CD8-positive, alpha-beta memory T cell (primary cell): ENCODE measurements at regions not wholly inside any gene's neighbourhood (a gene's known extent, or its start where the extent isn't known, plus 50 kb on each side); places are given as distances from the start of the nearest gene placed in this dataset.
"Not testable (repeated sequence)": the region's sequence is repeated elsewhere in the genome, so short reads cannot be mapped to it uniquely, and the experiment has no call there.

Experiments used
- CTCF ChIA-PET: fragments of 350-600 bp; sonication (Branson Sonifier 250); formaldehyde crosslinking; loops from one replicate; lab custom pipeline; 2021; ENCODE audit warnings: antibody characterized with exemption; lab: Charles Lee
- POLR2A ChIA-PET: fragments of 350-600 bp; sonication (Branson Sonifier 250); formaldehyde crosslinking; loops from one replicate; lab custom pipeline; 2021; ENCODE audit warnings: antibody characterized with exemption; lab: Charles Lee
- DNase-seq, 5 donors: peaks; one replicate each; pipeline versions ENCODE4 v3.0.0 to v3.0.0-alpha.2; 2020 to 2022; ENCODE audit warnings: mixed read lengths in 1 of 5
- H3K27ac ChIP-seq: one replicate; pipeline ENCODE4 v1.7.0; 2013; ENCODE audit warnings: low read depth, mild to moderate bottlenecking, low read length, moderate library complexity
- H3K27me3 ChIP-seq: 2 replicates; pipeline ENCODE4 v1.7.0; 2013; ENCODE audit warnings: low read length, mild to moderate bottlenecking; ENCODE audit not compliant: insufficient read depth, poor library complexity, severe bottlenecking
- H3K36me3 ChIP-seq: 2 replicates; pipeline ENCODE4 v1.7.0; 2013; ENCODE audit warnings: mild to moderate bottlenecking, low read length, moderate library complexity; ENCODE audit not compliant: insufficient read depth
- H3K4me1 ChIP-seq: 2 replicates; pipeline ENCODE4 v1.7.0; 2013; ENCODE audit warnings: mild to moderate bottlenecking, low read length, moderate library complexity; ENCODE audit not compliant: insufficient read depth
- H3K4me3 ChIP-seq: 2 replicates; pipeline ENCODE4 v1.7.0; 2013; ENCODE audit warnings: mild to moderate bottlenecking, low read length
- H3K9me3 ChIP-seq: 2 replicates; pipeline ENCODE4 v1.7.0; 2013; ENCODE audit warnings: mild to moderate bottlenecking, low read length
- H3K27ac Mint-ChIP-seq, 8 donors: one replicate each; pipeline ENCODE4 v1.8.0; 2020 to 2021; ENCODE audit warnings: mixed read lengths in 8 of 8, mild to moderate bottlenecking in 6 of 8, inconsistent platforms in 3 of 8, moderate library complexity in 3 of 8
- H3K27me3 Mint-ChIP-seq, 2 donors: one replicate each; pipeline ENCODE4 v1.8.0; 2020 to 2021; ENCODE audit warnings: mixed read lengths in 2 of 2, mild to moderate bottlenecking in 1 of 2, moderate library complexity in 1 of 2
- H3K36me3 Mint-ChIP-seq, 3 donors: one replicate each; pipeline ENCODE4 v1.8.0; 2020 to 2021; ENCODE audit warnings: mixed read lengths in 3 of 3, inconsistent platforms in 1 of 3, mild to moderate bottlenecking in 1 of 3
- H3K4me1 Mint-ChIP-seq, 3 donors: one replicate each; pipeline ENCODE4 v1.8.0; 2020 to 2021; ENCODE audit warnings: mixed read lengths in 3 of 3, inconsistent platforms in 1 of 3, mild to moderate bottlenecking in 1 of 3
- H3K4me3 Mint-ChIP-seq, 7 donors: one replicate each; pipeline ENCODE4 v1.8.0; 2020 to 2021; ENCODE audit warnings: mixed read lengths in 7 of 7, mild to moderate bottlenecking in 6 of 7, moderate library complexity in 4 of 7, inconsistent platforms in 2 of 7
- H3K9me3 Mint-ChIP-seq, 5 donors: one replicate each; pipeline ENCODE4 v1.8.0; 2020 to 2022; ENCODE audit warnings: mixed read lengths in 5 of 5, mild to moderate bottlenecking in 3 of 5, moderate library complexity in 2 of 5, inconsistent platforms in 1 of 5

- no peak overlapping the region for H3K27ac Mint-ChIP-seq
- POLR2A ChIA-PET = no interaction called here
- no peaks in the 10 kb centered on the region for H3K36me3 ChIP-seq
- H3K36me3 Mint-ChIP-seq = no peaks in the 10 kb centered on the region
- CTCF ChIA-PET = no interaction called here
- no peaks in the 10 kb centered on the region for H3K9me3 ChIP-seq
- H3K9me3 Mint-ChIP-seq = peaks cover 2 to 8% (median 5%) of the 10 kb centered on the region in 5 donors
- H3K4me3 Mint-ChIP-seq = no peak overlapping the region
- no peaks in the 10 kb centered on the region for H3K27me3 ChIP-seq
- H3K4me3 ChIP-seq = no peak overlapping the region
- no peaks in the 10 kb centered on the region for H3K4me1 ChIP-seq
- H3K27me3 Mint-ChIP-seq = no peaks in the 10 kb centered on the region
- DNase-seq = no peak
- no peaks in the 10 kb centered on the region for H3K4me1 Mint-ChIP-seq
- no peak overlapping the region for H3K27ac ChIP-seq
Observed at GRCh38 chr6:63023726-63024125, 187.5 kb upstream of the FKBP1C start.

GRCh38 chr6:63049216-63049615, 162.1 kb upstream of the FKBP1C start:
- H3K4me3 ChIP-seq = no peak overlapping the region
- Mint-ChIP-seq H3K4me1 (no peaks in the 10 kb centered on the region), H3K27me3 (no peaks in the 10 kb centered on the region), H3K9me3 (peaks cover 3 to 12% (median 11%) of the 10 kb centered on the region in 5 donors), H3K36me3 (no peaks in the 10 kb centered on the region), H3K4me3 (no peak overlapping the region), H3K27ac (no peak overlapping the region)
- no peak for DNase-seq
- ChIA-PET POLR2A (no interaction called here), CTCF (no interaction called here)
- no peaks in the 10 kb centered on the region for H3K36me3 ChIP-seq
- H3K27ac ChIP-seq = no peak overlapping the region
- H3K9me3 ChIP-seq = no peaks in the 10 kb centered on the region
- no peaks in the 10 kb centered on the region for H3K27me3 ChIP-seq
- no peaks in the 10 kb centered on the region for H3K4me1 ChIP-seq

- H3K4me3 Mint-ChIP-seq, H3K36me3 Mint-ChIP-seq, H3K27me3 Mint-ChIP-seq, H3K27me3 ChIP-seq, H3K27ac ChIP-seq, H3K9me3 ChIP-seq, POLR2A ChIA-PET, H3K4me3 ChIP-seq, H3K4me1 Mint-ChIP-seq, H3K36me3 ChIP-seq, H3K27ac Mint-ChIP-seq, DNase-seq, H3K4me1 ChIP-seq, CTCF ChIA-PET: not testable (repeated sequence)
- H3K9me3 Mint-ChIP-seq = peaks cover 7 to 20% (median 11%) of the 10 kb centered on the region in 5 donors
Observed at GRCh38 chr6:63053206-63053605, 158.1 kb upstream of the FKBP1C start.

GRCh38 chr6:63058601-63059000, 152.7 kb upstream of the FKBP1C start:
- POLR2A ChIA-PET = no interaction called here
- peaks cover 4 to 17% (median 5%) of the 10 kb centered on the region in 5 donors for H3K9me3 Mint-ChIP-seq
- Histone ChIP-seq H3K27ac (no peak overlapping the region), H3K9me3 (no peaks in the 10 kb centered on the region), H3K27me3 (no peaks in the 10 kb centered on the region), H3K4me3 (no peak overlapping the region), H3K4me1 (no peaks in the 10 kb centered on the region), H3K36me3 (no peaks in the 10 kb centered on the region)
- H3K4me1 Mint-ChIP-seq = no peaks in the 10 kb centered on the region
- no peak overlapping the region for H3K4me3 Mint-ChIP-seq
- H3K27ac Mint-ChIP-seq = no peak overlapping the region
- H3K27me3 Mint-ChIP-seq = no peaks in the 10 kb centered on the region
- H3K36me3 Mint-ChIP-seq = no peaks in the 10 kb centered on the region
- CTCF ChIA-PET = no interaction called here
- no peak for DNase-seq

- CTCF ChIA-PET = no interaction called here
- Histone ChIP-seq H3K4me3 (no peak overlapping the region), H3K4me1 (no peaks in the 10 kb centered on the region), H3K9me3 (no peaks in the 10 kb centered on the region), H3K36me3 (no peaks in the 10 kb centered on the region), H3K27ac (no peak overlapping the region), H3K27me3 (no peaks in the 10 kb centered on the region)
- H3K4me3 Mint-ChIP-seq = no peak overlapping the region
- no peaks in the 10 kb centered on the region for H3K27me3 Mint-ChIP-seq
- H3K4me1 Mint-ChIP-seq = no peaks in the 10 kb centered on the region
- no peak overlapping the region for H3K27ac Mint-ChIP-seq
- no peaks in the 10 kb centered on the region for H3K36me3 Mint-ChIP-seq
- DNase-seq = no peak
- H3K9me3 Mint-ChIP-seq = peaks cover 4 to 10% (median 6%) of the 10 kb centered on the region in 5 donors
- POLR2A ChIA-PET = no interaction called here
Observed at GRCh38 chr6:63063631-63064271, 147.5 kb upstream of the FKBP1C start.

- Mint-ChIP-seq H3K4me1 (no peaks in the 10 kb centered on the region), H3K27me3 (no peaks in the 10 kb centered on the region), H3K9me3 (peaks cover 1 to 14% (median 4%) of the 10 kb centered on the region in 5 donors), H3K36me3 (no peaks in the 10 kb centered on the region), H3K27ac (peak overlapping the region in 1 of 8 donors; percentile 76), H3K4me3 (no peak overlapping the region)
- ChIA-PET POLR2A (no interaction called here), CTCF (no interaction called here)
- Histone ChIP-seq H3K27ac (no peak overlapping the region), H3K4me3 (no peak overlapping the region), H3K27me3 (no peaks in the 10 kb centered on the region), H3K36me3 (no peaks in the 10 kb centered on the region), H3K9me3 (no peaks in the 10 kb centered on the region), H3K4me1 (no peaks in the 10 kb centered on the region)
- DNase-seq = no peak
Observed at GRCh38 chr6:63066055-63066704, 145.1 kb upstream of the FKBP1C start.

- no peaks in the 10 kb centered on the region for H3K9me3 ChIP-seq
- peaks cover 0 to 6% (median 5%) of the 10 kb centered on the region in 5 donors for H3K9me3 Mint-ChIP-seq
- H3K27ac Mint-ChIP-seq = no peak overlapping the region
- no peak overlapping the region for H3K4me3 Mint-ChIP-seq
- H3K4me1 Mint-ChIP-seq = no peaks in the 10 kb centered on the region
- H3K36me3 ChIP-seq = no peaks in the 10 kb centered on the region
- H3K27ac ChIP-seq = no peak overlapping the region
- H3K27me3 Mint-ChIP-seq = no peaks in the 10 kb centered on the region
- ChIA-PET POLR2A (no interaction called here), CTCF (no interaction called here)
- no peaks in the 10 kb centered on the region for H3K4me1 ChIP-seq
- no peaks in the 10 kb centered on the region for H3K27me3 ChIP-seq
- no peak overlapping the region for H3K4me3 ChIP-seq
- no peak for DNase-seq
- no peaks in the 10 kb centered on the region for H3K36me3 Mint-ChIP-seq
Observed at GRCh38 chr6:63094947-63095346, 116.3 kb upstream of the FKBP1C start.

GRCh38 chr6:63097222-63097621, 114.0 kb upstream of the FKBP1C start:
- H3K36me3 ChIP-seq = no peaks in the 10 kb centered on the region
- Mint-ChIP-seq H3K4me3 (no peak overlapping the region), H3K27me3 (no peaks in the 10 kb centered on the region), H3K27ac (no peak overlapping the region), H3K4me1 (no peaks in the 10 kb centered on the region), H3K36me3 (no peaks in the 10 kb centered on the region), H3K9me3 (peaks cover 0 to 6% (median 2%) of the 10 kb centered on the region in 5 donors)
- DNase-seq = no peak
- no peaks in the 10 kb centered on the region for H3K27me3 ChIP-seq
- no peaks in the 10 kb centered on the region for H3K9me3 ChIP-seq
- H3K27ac ChIP-seq = no peak overlapping the region
- CTCF ChIA-PET = no interaction called here
- no peak overlapping the region for H3K4me3 ChIP-seq
- POLR2A ChIA-PET = no interaction called here
- H3K4me1 ChIP-seq = no peaks in the 10 kb centered on the region
